GM12878 (cell line): ENCODE measurements at regions not wholly inside any gene's neighbourhood (a gene's known extent, or its start where the extent isn't known, plus 50 kb on each side); places are given as distances from the start of the nearest gene placed in this dataset.

Source experiments
- BHLHE40 ChIP-seq, 2 experiments: fragments of 450-650 bp in 1 of 2; IDR thresholded peaks; 2 replicates each; pipeline ENCODE4 v1.6.1; 2011 to 2017; ENCODE audit warnings: low read depth in 2 of 2, borderline replicate concordance in 1 of 2, improper control_type of control experiment in 1 of 2, low read length in 1 of 2, mild to moderate bottlenecking in 1 of 2
- JUNB ChIP-seq: IDR thresholded peaks from 2 replicates; pipeline ENCODE4 v1.6.1; 2016; ENCODE audit warnings: antibody characterized with exemption, mild to moderate bottlenecking
- JUND ChIP-seq: IDR thresholded peaks from 2 replicates; pipeline ENCODE4 v1.6.1; 2012; ENCODE audit warnings: low read depth, mild to moderate bottlenecking, low read length, improper control_type of control experiment, moderate library complexity
- NRF1 ChIP-seq: conservative IDR thresholded peaks from 2 replicates; pipeline ENCODE4 v1.6.1; 2011; ENCODE audit warnings: mild to moderate bottlenecking, low read depth, low read length, improper control_type of control experiment
- RCOR1 ChIP-seq: conservative IDR thresholded peaks from 2 replicates; pipeline ENCODE4 v1.6.1; 2012; ENCODE audit warnings: low read depth, low read length, improper control_type of control experiment
- SMC3 ChIP-seq: IDR thresholded peaks from 2 replicates; pipeline ENCODE4 v1.6.1; 2011; ENCODE audit warnings: low read length, improper control_type of control experiment, borderline replicate concordance
- TAF1 ChIP-seq: IDR thresholded peaks from 2 replicates; pipeline ENCODE4 v1.6.1; 2011; ENCODE audit warnings: mild to moderate bottlenecking, low read depth, low read length, borderline replicate concordance
- TARDBP ChIP-seq: IDR thresholded peaks from 2 replicates; pipeline ENCODE4 v1.6.1; 2016; ENCODE audit warnings: borderline replicate concordance
- TBL1XR1 ChIP-seq: IDR thresholded peaks from 2 replicates; pipeline ENCODE4 v1.6.1; 2012; ENCODE audit warnings: low read depth, low read length, improper control_type of control experiment
- ZNF384 ChIP-seq: IDR thresholded peaks from 2 replicates; pipeline ENCODE4 v1.6.1; 2012; ENCODE audit warnings: low read depth, mild to moderate bottlenecking, low read length, improper control_type of control experiment, borderline replicate concordance
- TF ChIP-seq, protein P1 (sequence below), 3 experiments: IDR thresholded peaks in 2 of 3; conservative IDR thresholded peaks in 1 of 3; 2 replicates each; pipeline ENCODE4 v1.5.1; 2011; ENCODE audit warnings: low read depth in 3 of 3, low read length in 3 of 3, mild to moderate bottlenecking in 3 of 3, control low read depth in 2 of 3, moderate library complexity in 2 of 3, inconsistent platforms in 1 of 3, mixed read lengths in 1 of 3; ENCODE audit not compliant: control insufficient read depth in 2 of 3, insufficient read depth in 1 of 3; ENCODE audit errors: extremely low read depth in 1 of 3
- TF ChIP-seq, protein P2 (sequence below): fragments of 450-650 bp; IDR thresholded peaks from 2 replicates; pipeline ENCODE4 v1.6.1; 2017; ENCODE audit warnings: mild to moderate bottlenecking

DNA sequence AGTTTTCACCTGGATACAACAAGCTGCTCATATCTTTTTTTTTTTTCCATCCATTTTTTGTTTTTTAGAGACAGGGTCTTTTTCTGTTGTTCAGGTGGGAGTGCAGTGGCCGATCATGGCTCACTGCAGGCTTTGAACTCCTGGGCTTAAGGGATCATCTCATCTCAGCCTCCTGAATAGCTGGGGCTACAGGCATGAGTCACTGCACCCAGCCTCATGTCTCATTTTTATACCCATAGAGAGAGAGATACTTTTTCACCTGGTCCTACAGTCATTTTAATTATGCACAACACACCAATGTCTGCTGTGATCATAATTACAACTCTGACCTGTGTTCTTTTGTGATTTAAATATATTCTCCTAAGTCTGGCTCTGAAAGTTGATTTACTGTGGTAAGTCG is 84.4 kb downstream of the KIF4B start:
- TF ChIP-seq, protein P1, sequence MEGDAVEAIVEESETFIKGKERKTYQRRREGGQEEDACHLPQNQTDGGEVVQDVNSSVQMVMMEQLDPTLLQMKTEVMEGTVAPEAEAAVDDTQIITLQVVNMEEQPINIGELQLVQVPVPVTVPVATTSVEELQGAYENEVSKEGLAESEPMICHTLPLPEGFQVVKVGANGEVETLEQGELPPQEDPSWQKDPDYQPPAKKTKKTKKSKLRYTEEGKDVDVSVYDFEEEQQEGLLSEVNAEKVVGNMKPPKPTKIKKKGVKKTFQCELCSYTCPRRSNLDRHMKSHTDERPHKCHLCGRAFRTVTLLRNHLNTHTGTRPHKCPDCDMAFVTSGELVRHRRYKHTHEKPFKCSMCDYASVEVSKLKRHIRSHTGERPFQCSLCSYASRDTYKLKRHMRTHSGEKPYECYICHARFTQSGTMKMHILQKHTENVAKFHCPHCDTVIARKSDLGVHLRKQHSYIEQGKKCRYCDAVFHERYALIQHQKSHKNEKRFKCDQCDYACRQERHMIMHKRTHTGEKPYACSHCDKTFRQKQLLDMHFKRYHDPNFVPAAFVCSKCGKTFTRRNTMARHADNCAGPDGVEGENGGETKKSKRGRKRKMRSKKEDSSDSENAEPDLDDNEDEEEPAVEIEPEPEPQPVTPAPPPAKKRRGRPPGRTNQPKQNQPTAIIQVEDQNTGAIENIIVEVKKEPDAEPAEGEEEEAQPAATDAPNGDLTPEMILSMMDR (IDR thresholded peaks at IDR 0.05 in 2 of 3, conservative IDR thresholded peaks at IDR 0.05 in 1 of 3; ENCODE audit: control insufficient read depth in 2 of 3, extremely low read depth in 1 of 3, insufficient read depth in 1 of 3, low read depth in 3 of 3, low read length in 3 of 3) = no peak
- TF ChIP-seq SMC3 = no peak
- TF ChIP-seq RCOR1 = no peak
- no peak for TF ChIP-seq TAF1
- TF ChIP-seq JUND = no peak
- TF ChIP-seq, protein P2, sequence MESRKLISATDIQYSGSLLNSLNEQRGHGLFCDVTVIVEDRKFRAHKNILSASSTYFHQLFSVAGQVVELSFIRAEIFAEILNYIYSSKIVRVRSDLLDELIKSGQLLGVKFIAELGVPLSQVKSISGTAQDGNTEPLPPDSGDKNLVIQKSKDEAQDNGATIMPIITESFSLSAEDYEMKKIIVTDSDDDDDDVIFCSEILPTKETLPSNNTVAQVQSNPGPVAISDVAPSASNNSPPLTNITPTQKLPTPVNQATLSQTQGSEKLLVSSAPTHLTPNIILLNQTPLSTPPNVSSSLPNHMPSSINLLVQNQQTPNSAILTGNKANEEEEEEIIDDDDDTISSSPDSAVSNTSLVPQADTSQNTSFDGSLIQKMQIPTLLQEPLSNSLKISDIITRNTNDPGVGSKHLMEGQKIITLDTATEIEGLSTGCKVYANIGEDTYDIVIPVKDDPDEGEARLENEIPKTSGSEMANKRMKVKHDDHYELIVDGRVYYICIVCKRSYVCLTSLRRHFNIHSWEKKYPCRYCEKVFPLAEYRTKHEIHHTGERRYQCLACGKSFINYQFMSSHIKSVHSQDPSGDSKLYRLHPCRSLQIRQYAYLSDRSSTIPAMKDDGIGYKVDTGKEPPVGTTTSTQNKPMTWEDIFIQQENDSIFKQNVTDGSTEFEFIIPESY = no peak
- no peak for TF ChIP-seq TARDBP
- no peak for TF ChIP-seq BHLHE40 (IDR thresholded peaks at IDR 0.05; ENCODE audit: borderline replicate concordance in 1 of 2, low read depth in 2 of 2, low read length in 1 of 2)
- no peak for TF ChIP-seq ZNF384
- no peak for TF ChIP-seq TBL1XR1
- TF ChIP-seq JUNB = no peak
- no peak for TF ChIP-seq NRF1
